HL-60 (cell line): ENCODE measurements at regions not wholly inside any gene's neighbourhood (a gene's known extent, or its start where the extent isn't known, plus 50 kb on each side); places are given as distances from the start of the nearest gene placed in this dataset.

ENCODE experiments used
- DNase-seq, 2 experiments: peaks; one replicate each; pipeline ENCODE4 v3.0.0-alpha.2; 2010 to 2020; ENCODE audit warnings: low read depth in 1 of 2, low spot score in 1 of 2
- H3K27ac ChIP-seq: fragments of 250-450 bp; sonication (Bioruptor Pico); replicated peaks from 2 replicates; pipeline ENCODE4 v1.5.1; 2020; ENCODE audit warnings: mild to moderate bottlenecking, moderate library complexity
- H3K27me3 ChIP-seq: fragments of 250-450 bp; sonication (Bioruptor Pico); 2 replicates; pipeline ENCODE4 v1.5.1; 2021; ENCODE audit warnings: mild to moderate bottlenecking, moderate library complexity; ENCODE audit not compliant: insufficient read depth, poor library complexity, severe bottlenecking
- H3K4me3 ChIP-seq: replicated peaks from 2 replicates; pipeline ENCODE4 v1.5.1; 2011; ENCODE audit warnings: mild to moderate bottlenecking, control low read depth, low read length; ENCODE audit not compliant: insufficient read depth
- CTCF ChIP-seq: IDR thresholded peaks from one replicate; pipeline ENCODE4 v1.5.1; 2011; ENCODE audit warnings: low read length, control low read depth, inconsistent platforms; ENCODE audit not compliant: insufficient read depth
- GABPA ChIP-seq: IDR thresholded peaks from 2 replicates; pipeline ENCODE4 v1.6.1; 2012; ENCODE audit warnings: low read depth
- POLR2AphosphoS5 ChIP-seq: IDR thresholded peaks from 2 replicates; pipeline ENCODE4 v1.6.1; 2012; ENCODE audit warnings: low read depth
- REST ChIP-seq: IDR thresholded peaks from 2 replicates; pipeline ENCODE4 v1.6.1; 2012; ENCODE audit warnings: low read depth; ENCODE audit not compliant: insufficient replicate concordance
- SPI1 ChIP-seq: IDR thresholded peaks from 2 replicates; pipeline ENCODE4 v1.6.1; 2012; ENCODE audit warnings: low read depth, mild to moderate bottlenecking, borderline replicate concordance

DNA sequence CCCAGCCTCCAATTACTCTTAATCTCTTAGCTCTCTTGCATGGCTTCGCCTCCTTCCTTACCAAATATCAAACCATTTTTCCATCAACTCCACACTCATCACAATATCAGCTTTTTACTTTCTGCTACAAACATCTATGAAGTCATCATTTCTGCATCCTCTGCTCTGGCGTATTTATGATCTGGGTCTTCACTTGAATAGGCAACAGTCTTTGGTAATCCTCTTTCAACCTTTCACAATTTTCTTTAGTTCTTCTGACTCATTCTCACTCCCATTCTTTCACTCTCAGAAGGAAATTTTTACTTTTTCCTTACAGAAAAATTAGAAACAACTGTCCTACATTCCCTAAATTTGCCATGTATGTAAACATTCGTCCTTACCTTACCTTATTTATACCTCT lies 522.4 kb downstream of the HDGFL1 start:
- TF ChIP-seq REST (no peak), CTCF (no peak), POLR2AphosphoS5 (no peak), SPI1 (no peak), GABPA (no peak)
- Histone ChIP-seq H3K27me3 (no peaks in the 10 kb centered on the region), H3K4me3 (no peak overlapping the region), H3K27ac (no peak overlapping the region)
- DNase-seq, result no peak

DNA sequence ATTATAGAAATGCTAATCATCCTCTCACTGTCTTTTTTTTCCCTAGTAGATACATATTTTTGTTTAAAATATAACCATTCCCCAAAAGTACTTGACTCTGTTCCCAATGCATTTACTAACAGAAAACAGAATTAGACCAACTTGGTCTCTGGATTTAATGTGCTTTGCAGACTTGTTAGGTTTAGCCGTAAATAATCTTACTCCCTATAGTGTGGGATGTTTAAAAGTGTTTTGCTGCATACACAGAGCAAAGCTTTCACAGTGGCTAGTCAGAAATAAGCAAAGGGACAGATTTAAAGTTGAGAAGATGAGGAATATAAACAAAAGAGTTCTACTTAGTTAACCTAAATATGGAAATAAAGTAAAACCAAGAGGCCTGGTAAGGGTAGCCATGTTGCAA lies 527.5 kb downstream of the HDGFL1 start:
- H3K27ac ChIP-seq, result no peak overlapping the region
- TF ChIP-seq CTCF (no peak), SPI1 (no peak), GABPA (no peak), REST (no peak), POLR2AphosphoS5 (no peak)
- no peak for DNase-seq
- no peaks in the 10 kb centered on the region for H3K27me3 ChIP-seq
- no peak overlapping the region for H3K4me3 ChIP-seq

DNA sequence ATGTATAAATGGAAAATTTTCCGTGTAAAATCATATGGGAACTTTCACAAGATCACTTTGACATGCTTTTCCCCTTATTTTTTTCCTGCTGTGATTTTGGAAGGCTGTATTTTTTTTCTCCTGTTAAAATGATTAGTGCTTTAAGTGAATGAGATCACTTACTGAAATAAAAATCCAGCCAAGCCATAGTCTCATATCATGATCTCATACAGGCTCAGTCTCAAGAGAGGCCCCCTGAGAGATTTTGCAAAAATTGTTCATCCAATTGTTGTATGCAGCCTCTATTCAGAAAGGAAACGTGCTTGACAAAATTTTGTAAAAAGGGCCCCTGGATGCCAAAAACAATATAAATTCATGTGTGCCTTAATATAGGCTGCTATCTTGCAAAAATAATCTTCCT lies 528.2 kb downstream of the HDGFL1 start:
- H3K27me3 ChIP-seq, result no peaks in the 10 kb centered on the region
- DNase-seq, result no peak
- H3K27ac ChIP-seq, result no peak overlapping the region
- TF ChIP-seq POLR2AphosphoS5 (no peak), REST (no peak), SPI1 (no peak), GABPA (no peak), CTCF (no peak)
- no peak overlapping the region for H3K4me3 ChIP-seq
